Spleen (tissue), 7 donors: ENCODE measurements at regions not wholly inside any gene's neighbourhood (a gene's known extent, or its start where the extent isn't known, plus 50 kb on each side); places are given as distances from the start of the nearest gene placed in this dataset.

Source experiments
- POLR2AphosphoS5 ChIP-seq, 3 donors: sonication (generic); formaldehyde crosslinking; IDR thresholded peaks; one replicate each; pipeline ENCODE4 v1.5.1; 2017; ENCODE audit warnings: antibody characterized with exemption in 3 of 3
- TF ChIP-seq, protein P1 (sequence below), 11 experiments: fragments of 200-600 bp in 7 of 11; fragments of 450-650 bp in 4 of 11; sonication (generic) in 4 of 11; IDR thresholded peaks in 8 of 11; conservative IDR thresholded peaks in 3 of 11; 1 replicate in 7 of 11; 2 replicates in 4 of 11; pipeline versions ENCODE4 v1.4.0 to v1.8.0; 2016 to 2021; ENCODE audit warnings: antibody characterized with exemption in 11 of 11, inconsistent platforms in 4 of 11, mild to moderate bottlenecking in 1 of 11
- donor health status: DM: no; HTN: no; CAD: no; lungs with moderate emphysema.
- donor health status: DM: no; HTN: no; CAD: no.
- donor health status: DM: no; HTN: no; CAD: no.

DNA sequence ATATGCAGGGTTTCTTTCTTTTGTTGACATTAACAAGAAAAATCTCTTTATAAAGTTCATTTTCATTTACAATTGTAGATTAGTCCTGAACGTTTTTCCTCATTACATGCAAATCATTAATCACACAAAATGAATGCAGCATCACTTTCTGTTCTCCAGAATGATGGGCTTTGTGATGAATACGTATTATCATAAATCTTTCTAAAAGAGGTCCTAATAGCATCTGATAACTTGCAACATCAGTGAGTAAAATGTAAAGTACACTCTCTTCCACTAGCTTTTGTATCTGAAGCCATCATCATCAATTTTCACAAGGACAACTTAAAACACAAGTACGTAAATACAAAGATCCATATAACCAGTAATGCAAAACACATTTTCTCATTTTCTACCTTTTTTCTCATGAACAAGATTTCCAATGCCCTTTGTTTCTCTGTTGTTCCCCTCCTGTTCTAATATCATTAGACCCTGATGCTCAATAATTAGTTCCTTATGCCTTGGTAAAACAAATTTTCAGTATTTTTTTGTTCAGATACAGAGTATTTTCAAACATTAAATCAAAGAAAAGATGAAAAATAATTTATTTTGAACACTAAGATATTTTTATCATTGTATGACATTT lies 437.4 kb upstream of the MIR17HG start:
- TF ChIP-seq, protein P1, sequence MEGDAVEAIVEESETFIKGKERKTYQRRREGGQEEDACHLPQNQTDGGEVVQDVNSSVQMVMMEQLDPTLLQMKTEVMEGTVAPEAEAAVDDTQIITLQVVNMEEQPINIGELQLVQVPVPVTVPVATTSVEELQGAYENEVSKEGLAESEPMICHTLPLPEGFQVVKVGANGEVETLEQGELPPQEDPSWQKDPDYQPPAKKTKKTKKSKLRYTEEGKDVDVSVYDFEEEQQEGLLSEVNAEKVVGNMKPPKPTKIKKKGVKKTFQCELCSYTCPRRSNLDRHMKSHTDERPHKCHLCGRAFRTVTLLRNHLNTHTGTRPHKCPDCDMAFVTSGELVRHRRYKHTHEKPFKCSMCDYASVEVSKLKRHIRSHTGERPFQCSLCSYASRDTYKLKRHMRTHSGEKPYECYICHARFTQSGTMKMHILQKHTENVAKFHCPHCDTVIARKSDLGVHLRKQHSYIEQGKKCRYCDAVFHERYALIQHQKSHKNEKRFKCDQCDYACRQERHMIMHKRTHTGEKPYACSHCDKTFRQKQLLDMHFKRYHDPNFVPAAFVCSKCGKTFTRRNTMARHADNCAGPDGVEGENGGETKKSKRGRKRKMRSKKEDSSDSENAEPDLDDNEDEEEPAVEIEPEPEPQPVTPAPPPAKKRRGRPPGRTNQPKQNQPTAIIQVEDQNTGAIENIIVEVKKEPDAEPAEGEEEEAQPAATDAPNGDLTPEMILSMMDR (IDR thresholded peaks at IDR 0.05 in 8 of 11, conservative IDR thresholded peaks at IDR 0.05 in 3 of 11) = no peak
- no peak for TF ChIP-seq POLR2AphosphoS5 (IDR thresholded peaks at IDR 0.05)
